Activated CD4-positive, CD25-positive, alpha-beta regulatory T cell treated with anti-CD3 and anti-CD28 coated beads, Interleukin-2, amount 50 U/mL, for 72 hours (primary cell): ENCODE measurements at regions not wholly inside any gene's neighbourhood (a gene's known extent, or its start where the extent isn't known, plus 50 kb on each side); places are given as distances from the start of the nearest gene placed in this dataset.

Experiments used
- DNase-seq: peaks from one replicate; pipeline ENCODE4 v3.0.0; 2021

DNA sequence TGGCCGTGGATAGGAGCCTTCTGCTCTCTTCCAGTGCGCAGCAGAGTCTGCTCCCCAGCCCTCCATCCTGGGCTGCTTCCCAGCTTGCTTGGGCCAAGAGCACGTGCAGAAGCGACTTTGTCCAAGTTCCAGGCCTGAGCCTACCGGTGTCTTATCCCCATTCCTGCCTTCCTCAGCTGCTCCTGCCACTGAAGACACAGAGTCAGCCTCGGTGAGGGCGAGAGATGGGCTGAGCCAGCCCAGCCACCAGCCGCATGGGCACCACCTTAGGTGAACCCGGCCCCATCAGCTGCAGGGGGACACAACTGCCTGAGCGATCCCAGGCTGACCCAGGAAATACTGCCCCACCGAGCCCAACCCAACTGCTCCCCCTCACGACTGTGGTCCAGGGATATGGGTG lies 847.8 kb downstream of the TBC1D22A start:
- DNase-seq = no peak

DNA sequence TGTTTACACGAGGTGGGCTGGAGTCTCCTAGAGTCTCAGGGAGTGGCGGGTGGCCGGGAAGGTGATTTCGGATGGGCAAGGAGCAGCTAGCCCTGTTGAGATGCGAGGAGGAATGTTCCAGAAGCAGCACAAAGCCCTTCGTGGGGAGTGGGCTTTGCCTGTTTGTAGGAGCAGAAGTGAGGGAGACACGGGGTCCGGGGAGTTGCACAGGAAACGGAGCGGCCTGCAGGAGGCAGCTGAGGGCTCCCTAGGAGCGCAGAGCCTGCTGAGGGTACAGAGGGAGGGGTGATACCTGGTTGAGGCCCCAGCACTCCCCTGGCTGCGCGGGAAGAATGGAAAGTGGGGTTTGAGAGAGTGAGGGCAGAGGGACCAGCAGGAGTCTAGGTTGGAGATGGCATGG lies 847.2 kb downstream of the TBC1D22A start:
- DNase-seq = no peak

- DNase-seq = no peak
Measured at GRCh38 chr22:47608421-47608820, 846.0 kb downstream of the TBC1D22A start.

- DNase-seq = no peak
Measured at GRCh38 chr22:47607486-47607885, 845.0 kb downstream of the TBC1D22A start.

- no peak for DNase-seq
Measured at GRCh38 chr22:47606426-47606825, 844.0 kb downstream of the TBC1D22A start.

- no peak for DNase-seq
Measured at GRCh38 chr22:47605886-47606285, 843.4 kb downstream of the TBC1D22A start.

GRCh38 chr22:47605441-47605840 lies 843.0 kb downstream of the TBC1D22A start:
- DNase-seq = no peak

DNA sequence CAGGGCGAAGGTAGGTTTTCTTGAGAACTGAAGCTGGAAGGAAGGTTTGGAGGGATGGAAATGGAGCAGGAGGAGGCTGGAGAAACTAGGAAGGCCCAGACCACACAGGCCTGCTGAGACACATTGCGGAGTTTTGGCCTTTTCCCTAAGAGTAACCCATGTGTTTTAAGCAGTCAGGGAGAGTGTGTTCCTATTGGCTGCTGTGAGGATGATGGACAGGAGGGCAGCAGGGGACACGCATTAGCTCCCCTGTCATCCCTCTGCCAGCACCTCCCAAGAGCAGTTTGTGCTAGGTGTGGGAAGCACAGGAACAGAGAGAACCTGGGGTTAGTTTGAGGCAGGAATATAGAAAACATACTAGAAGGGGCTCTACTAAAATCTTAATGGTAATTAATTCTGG lies 842.1 kb downstream of the TBC1D22A start:
- no peak for DNase-seq

GRCh38 chr22:47602732-47603131 lies 840.3 kb downstream of the TBC1D22A start:
- no peak for DNase-seq

DNA sequence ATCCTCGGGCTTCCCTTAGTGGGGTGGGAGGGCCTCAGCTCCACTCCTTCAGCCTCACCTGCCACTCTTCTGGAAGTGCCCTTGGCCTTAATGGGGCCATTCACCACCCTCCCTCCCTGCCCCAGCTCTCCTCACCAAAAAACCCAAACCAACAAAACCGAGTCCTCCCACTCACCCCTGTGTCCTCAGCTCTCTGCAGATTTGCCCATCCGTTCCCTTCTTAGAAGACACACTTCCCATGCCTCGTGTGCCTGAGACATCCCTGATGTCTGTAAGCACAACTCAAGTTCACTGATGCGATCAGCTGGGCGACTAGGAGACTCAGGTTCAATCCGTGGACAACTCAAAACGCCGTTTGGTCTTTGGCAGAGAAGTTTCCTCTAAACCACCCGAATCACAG lies 839.2 kb downstream of the TBC1D22A start:
- no peak for DNase-seq

DNA sequence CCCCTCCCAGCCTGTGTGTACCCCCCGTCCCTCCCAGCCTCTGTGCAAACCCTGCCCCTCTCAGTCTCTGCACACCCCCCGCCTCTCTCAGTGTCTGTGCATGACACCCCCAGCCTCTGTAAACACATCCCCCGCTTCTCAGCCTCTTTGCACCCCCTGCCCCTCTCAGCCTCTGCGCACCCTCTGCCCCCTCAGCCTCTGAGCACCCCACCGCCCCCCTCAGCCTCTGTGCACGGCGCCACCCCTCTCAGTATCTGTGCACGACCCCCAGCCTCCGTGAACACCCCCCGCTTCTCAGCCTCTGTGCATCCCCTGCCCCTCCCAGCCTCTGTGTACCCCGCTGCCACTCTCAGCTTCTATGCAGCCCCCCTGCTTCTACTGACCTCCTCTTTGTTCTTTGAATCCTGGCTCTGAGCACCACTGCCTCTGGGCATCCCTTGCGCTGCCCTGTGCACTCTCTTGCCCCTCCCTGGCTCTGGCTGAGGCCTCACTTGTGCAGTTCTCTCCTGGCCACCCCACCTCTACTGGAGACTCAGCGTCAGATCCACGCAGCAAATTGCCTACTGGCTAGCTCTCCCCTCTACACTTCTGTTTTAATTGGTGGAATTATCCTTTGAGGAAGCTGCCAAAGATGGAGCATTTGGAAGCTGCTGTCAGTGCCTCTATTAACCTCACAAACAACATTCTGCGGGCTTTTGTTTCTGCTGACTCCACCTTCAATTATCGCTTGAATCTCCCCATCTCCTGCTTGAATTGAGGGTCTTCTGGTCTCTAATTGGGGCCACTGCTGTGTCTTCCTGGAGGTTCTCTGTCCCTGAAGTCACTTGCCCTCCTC lies 838.6 kb downstream of the TBC1D22A start:
- no peak for DNase-seq

- DNase-seq = no peak
Measured at GRCh38 chr22:47600281-47600680, 837.8 kb downstream of the TBC1D22A start.

DNA sequence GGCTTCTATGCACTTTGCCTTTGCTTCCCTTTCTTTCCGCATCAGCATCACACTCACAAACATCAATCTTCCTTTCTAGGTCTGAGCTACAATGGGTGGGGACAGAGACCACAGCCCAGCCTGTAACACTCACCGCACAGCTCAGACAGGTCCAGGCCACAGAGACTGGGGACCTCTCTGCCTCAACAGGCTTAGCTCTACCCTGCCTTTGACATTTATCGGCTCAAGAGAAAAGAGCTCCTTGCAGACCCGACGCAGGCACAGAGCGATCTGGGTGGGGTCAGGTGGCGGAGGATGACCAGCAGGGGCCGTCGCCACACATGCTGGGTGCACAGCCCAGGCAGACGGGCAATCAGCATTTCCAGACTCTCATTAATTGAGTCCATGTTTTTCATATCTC lies 837.3 kb downstream of the TBC1D22A start:
- no peak for DNase-seq

GRCh38 chr22:47598864-47599263 lies 836.4 kb downstream of the TBC1D22A start:
- no peak for DNase-seq

GRCh38 chr22:47597041-47597440 lies 834.6 kb downstream of the TBC1D22A start:
- DNase-seq = no peak

GRCh38 chr22:47596176-47596690 lies 833.8 kb downstream of the TBC1D22A start:
- DNase-seq = no peak

DNA sequence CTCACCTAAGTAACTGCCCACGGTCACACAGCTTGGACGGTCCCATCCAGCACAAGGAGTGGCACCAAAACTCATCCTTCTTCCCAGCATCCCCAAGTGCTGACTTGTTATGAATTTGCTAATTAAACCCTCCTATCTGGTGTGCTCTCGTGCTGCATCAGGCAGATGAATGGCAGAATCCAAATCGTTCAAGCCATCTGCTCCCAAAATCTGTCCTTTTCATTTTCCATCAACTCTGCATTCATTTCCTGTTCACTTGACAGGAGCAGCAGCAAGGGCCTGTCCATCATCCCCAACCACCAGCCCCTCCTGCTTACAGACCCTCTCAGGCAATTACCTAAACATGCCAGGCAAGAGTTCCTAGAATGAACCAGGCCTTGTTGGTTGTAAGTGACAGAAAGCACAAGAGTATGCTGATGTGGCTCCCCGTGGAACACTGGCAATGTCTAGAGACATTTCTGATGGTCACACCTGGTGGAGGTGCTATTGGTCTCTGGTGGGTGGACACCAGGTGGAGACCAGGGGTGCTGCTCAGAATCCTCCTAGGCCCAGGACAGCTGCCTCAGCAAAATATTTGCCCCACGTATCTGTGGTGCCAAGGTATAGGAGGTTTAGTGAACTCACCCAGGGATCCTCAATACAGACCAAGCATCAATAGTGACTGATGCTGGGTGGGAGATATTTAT lies 832.5 kb downstream of the TBC1D22A start:
- no peak for DNase-seq

DNA sequence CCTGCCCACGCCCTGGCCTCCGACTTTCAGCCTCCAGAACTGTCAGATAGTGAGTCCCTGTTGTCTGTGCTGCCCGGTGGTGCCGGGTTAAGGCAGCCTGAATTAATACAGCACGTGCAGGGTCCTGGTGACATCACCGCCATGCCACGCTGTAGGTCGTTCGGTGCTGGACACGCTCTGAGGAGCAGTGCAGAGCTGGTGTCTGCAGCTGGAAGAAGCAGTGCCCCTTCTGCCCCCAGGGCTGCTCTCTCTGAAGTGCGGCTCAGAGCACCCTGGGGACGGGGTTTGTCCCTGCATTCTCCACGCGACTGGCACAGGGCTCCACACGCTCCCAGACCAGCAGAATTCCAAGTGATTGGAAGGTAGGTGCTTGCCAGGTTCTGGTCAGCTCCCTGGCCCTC lies 831.5 kb downstream of the TBC1D22A start:
- DNase-seq = no peak

DNA sequence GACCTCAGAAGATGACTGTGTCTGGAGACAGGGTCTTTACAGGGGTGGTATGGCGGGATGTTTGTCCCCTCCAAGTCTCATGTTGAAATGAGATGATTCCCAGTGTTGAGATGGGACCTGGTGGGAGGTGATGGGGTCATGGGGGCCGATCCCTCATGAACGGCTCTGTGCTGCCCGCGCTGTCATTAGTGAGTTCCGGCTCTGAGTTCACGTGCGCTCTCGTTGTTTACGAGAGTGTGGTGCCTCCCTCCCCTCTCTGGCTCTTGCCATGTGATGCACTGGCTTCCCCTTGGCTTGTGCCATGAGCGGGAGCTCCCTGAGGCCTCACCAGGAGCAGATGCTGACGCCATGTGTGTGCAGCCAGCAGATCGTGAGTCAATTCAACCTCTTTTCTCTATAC lies 830.8 kb downstream of the TBC1D22A start:
- DNase-seq = no peak

DNA sequence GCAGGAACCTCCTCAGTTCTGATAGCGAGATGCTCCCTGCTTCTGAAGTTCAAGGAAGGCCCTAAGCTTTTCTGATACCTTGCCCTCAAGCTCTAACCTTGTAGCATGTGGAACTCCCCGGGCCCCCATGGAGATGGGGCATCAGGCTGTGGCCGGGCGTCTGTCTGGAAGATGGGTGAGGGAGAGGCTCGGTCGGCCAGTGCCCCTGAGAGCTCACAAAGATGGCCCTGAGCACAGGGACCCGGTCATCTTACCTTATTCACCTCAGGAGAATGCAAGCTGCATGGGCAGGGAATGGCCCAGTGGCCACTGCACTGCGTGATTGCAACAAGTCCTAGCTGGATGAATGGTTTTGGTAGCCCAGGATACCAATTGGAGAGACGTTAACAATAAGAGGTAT lies 830.3 kb downstream of the TBC1D22A start:
- DNase-seq = no peak

GRCh38 chr22:47591709-47592108 lies 829.3 kb downstream of the TBC1D22A start:
- no peak for DNase-seq

DNA sequence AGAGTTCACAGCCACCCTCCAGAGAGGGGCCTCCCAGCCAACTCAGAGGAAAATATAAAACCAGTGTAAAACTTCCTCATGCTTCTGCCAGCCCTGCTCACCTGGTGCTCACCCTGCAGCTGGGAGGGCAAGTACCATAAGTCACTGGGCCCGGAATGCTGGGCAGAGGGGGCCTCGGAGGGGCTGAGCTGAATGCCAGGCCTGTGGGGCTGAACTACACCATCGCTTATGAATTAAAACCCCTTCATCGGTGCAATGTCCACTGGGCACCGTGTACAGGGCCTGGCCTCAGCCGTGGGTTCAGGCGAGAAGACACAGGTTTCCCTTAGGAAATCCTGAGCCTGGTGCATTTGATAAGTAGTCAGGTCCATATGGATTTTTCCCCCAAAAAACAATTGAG lies 828.6 kb downstream of the TBC1D22A start:
- DNase-seq = no peak

GRCh38 chr22:47589271-47590250 lies 827.1 kb downstream of the TBC1D22A start:
- DNase-seq = no peak
